Nucleus accumbens (tissue), 56 donors: ENCODE measurements at regions not wholly inside any gene's neighbourhood (a gene's known extent, or its start where the extent isn't known, plus 50 kb on each side); places are given as distances from the start of the nearest gene placed in this dataset.
"Not testable (repeated sequence)": the region's sequence is repeated elsewhere in the genome, so short reads cannot be mapped to it uniquely, and the experiment has no call there.

Source experiments
- DNase-seq, 56 donors: peaks; one replicate each; lab custom pipeline; 2025; lab: John Stamatoyannopoulos, UW

- no peak for DNase-seq
Observed at GRCh38 chr7:87007038-87007437, 52.4 kb downstream of the ELAPOR2 start.

GRCh38 chr7:87004956-87005355 lies 54.5 kb downstream of the ELAPOR2 start:
- DNase-seq = no peak

- DNase-seq = peak in 23 of 56 donors; percentile 4 to 57 (median 25)
Observed at GRCh38 chr7:87003872-87004798, 55.3 kb downstream of the ELAPOR2 start.

- peak in 1 of 56 donors; percentile 2 for DNase-seq
Observed at GRCh38 chr7:87001214-87001613, 58.2 kb downstream of the ELAPOR2 start.

GRCh38 chr7:87000344-87000743 lies 59.1 kb downstream of the ELAPOR2 start:
- DNase-seq = peak in 11 of 56 donors; percentile 3 to 43 (median 14)

- DNase-seq = no peak
Observed at GRCh38 chr7:86999750-87000149, 59.7 kb downstream of the ELAPOR2 start.

- DNase-seq = no peak
Observed at GRCh38 chr7:86995814-86996213, 63.6 kb downstream of the ELAPOR2 start.

- DNase-seq = no peak
Observed at GRCh38 chr7:86995052-86995725, 64.3 kb downstream of the ELAPOR2 start.

GRCh38 chr7:86991771-86992191 lies 67.7 kb downstream of the ELAPOR2 start:
- DNase-seq = no peak

GRCh38 chr7:86991093-86991769 lies 68.2 kb downstream of the ELAPOR2 start:
- DNase-seq = no peak

GRCh38 chr7:86989407-86989806 lies 70.0 kb downstream of the ELAPOR2 start:
- no peak for DNase-seq

GRCh38 chr7:86987834-86988233 lies 71.6 kb downstream of the ELAPOR2 start:
- DNase-seq = not testable (repeated sequence)

- not testable (repeated sequence) for DNase-seq
Observed at GRCh38 chr7:86987358-86987757, 72.1 kb downstream of the ELAPOR2 start.

GRCh38 chr7:86985342-86985741 lies 74.1 kb downstream of the ELAPOR2 start:
- not testable (repeated sequence) for DNase-seq

GRCh38 chr7:86983654-86984053 lies 75.8 kb downstream of the ELAPOR2 start:
- DNase-seq = not testable (repeated sequence)

- not testable (repeated sequence) for DNase-seq
Observed at GRCh38 chr7:86981937-86982336, 77.5 kb downstream of the ELAPOR2 start.

GRCh38 chr7:86981127-86981526 lies 78.3 kb downstream of the ELAPOR2 start:
- DNase-seq = no peak

GRCh38 chr7:86980223-86980622 lies 79.2 kb downstream of the ELAPOR2 start:
- no peak for DNase-seq

- DNase-seq = no peak
Observed at GRCh38 chr7:86978808-86979506, 80.5 kb downstream of the ELAPOR2 start.

GRCh38 chr7:86976958-86977357 lies 82.5 kb downstream of the ELAPOR2 start:
- no peak for DNase-seq
